Right lung (tissue), 2 donors: ENCODE measurements at regions not wholly inside any gene's neighbourhood (a gene's known extent, or its start where the extent isn't known, plus 50 kb on each side); places are given as distances from the start of the nearest gene placed in this dataset.

Experiments used
- DNase-seq, 2 donors: peaks; one replicate each; pipeline ENCODE4 v3.0.0-alpha.2; 2013

DNA sequence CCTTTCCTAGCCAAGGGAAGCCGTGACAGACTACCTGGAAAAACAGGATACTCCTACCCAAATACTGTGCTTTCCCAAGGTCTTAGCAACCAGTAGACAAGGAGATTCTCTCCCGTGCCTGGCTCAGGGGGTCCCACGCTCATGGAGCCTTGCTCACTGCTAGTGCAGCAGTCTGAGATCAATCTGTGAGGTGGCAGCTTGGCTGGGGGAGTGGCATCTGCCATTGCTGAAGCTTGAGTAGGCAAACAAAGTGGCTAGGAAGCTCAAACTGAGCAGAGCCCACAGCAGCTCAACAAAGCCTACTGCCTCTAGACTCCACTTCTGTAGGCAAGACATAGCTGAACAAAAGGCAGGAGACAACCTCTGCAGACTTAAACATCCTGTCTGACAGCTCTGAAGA is 177.1 kb downstream of the PARM1 start:
- no peak for DNase-seq

GRCh38 chr4:75107755-75108612 is 175.1 kb downstream of the PARM1 start:
- no peak for DNase-seq

- no peak for DNase-seq
Measured at GRCh38 chr4:75102787-75103085, 169.8 kb downstream of the PARM1 start.

- no peak for DNase-seq
Measured at GRCh38 chr4:75101906-75102786, 169.2 kb downstream of the PARM1 start.
